ENCODE measurements at regions not wholly inside any gene's neighbourhood (a gene's known extent, or its start where the extent isn't known, plus 50 kb on each side); places are given as distances from the start of the nearest gene placed in this dataset.
A peak's percentile ranks its signal among the peaks of the same experiment; 100 is the strongest.

DNA sequence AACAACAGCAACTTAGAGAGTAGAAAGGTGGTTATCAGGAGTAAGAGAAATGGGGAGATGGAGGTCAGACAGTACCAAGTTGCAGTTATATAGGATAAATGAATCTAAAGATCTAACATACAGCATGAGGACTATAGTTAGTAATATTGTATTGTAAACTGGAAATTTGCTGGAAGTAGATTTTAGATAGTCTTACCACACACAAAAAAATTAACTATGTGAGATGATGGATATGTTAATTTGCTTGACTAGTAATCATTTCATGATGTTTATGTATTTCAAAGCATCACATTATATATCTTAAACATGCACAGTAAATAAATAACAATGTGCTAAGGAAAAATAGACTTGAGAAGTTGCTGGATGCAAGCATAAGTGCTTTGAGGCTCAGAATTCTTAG is 622.1 kb downstream of the CCDC171 start:
- Histone ChIP-seq H3K27me3 (ENCODE audit: insufficient read depth, low read depth) (no peaks in the 10 kb centered on the region), H3K36me3 (ENCODE audit: insufficient read depth) (no peaks in the 10 kb centered on the region), H3K4me1 (ENCODE audit: low read depth, poor library complexity, severe bottlenecking) (peaks cover 21% of the 10 kb centered on the region), H3K4me3 (IDR thresholded peaks at IDR 0.05; ENCODE audit: insufficient read depth, low read depth, low read length) (no peak overlapping the region), H3K27ac (no peak overlapping the region), H3K79me2 (ENCODE audit: insufficient read depth, low read depth) (no peaks in the 10 kb centered on the region), H4K20me1 (ENCODE audit: insufficient read depth) (no peaks in the 10 kb centered on the region), H2AFZ (ENCODE audit: low read depth) (no peak overlapping the region), H3K9ac (no peak overlapping the region), H3K4me2 (no peak overlapping the region)
- TF ChIP-seq, protein P1, sequence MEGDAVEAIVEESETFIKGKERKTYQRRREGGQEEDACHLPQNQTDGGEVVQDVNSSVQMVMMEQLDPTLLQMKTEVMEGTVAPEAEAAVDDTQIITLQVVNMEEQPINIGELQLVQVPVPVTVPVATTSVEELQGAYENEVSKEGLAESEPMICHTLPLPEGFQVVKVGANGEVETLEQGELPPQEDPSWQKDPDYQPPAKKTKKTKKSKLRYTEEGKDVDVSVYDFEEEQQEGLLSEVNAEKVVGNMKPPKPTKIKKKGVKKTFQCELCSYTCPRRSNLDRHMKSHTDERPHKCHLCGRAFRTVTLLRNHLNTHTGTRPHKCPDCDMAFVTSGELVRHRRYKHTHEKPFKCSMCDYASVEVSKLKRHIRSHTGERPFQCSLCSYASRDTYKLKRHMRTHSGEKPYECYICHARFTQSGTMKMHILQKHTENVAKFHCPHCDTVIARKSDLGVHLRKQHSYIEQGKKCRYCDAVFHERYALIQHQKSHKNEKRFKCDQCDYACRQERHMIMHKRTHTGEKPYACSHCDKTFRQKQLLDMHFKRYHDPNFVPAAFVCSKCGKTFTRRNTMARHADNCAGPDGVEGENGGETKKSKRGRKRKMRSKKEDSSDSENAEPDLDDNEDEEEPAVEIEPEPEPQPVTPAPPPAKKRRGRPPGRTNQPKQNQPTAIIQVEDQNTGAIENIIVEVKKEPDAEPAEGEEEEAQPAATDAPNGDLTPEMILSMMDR (conservative IDR thresholded peaks at IDR 0.05; ENCODE audit: low read depth, low read length) = no peak

DNA sequence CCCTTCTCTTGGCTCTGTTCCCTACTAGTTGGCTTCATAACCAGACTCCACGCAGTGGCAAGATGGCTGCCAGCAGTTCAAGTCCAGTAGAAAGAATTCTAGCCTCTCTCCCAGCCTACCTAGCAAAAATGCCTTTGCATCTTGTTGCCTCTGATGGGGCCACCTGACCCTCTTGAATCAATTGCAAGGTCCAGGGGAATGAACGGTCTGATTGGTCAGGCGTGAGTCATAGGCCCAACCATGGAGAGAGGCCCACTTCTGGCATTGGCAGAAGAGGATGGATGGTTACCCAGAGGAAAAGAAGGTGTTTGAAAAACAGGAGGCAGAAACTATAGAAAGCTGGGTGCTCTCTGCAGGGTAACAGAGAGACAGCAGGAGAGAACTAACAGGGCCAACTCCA is 622.6 kb downstream of the CCDC171 start:
- TF ChIP-seq, protein P1 (conservative IDR thresholded peaks at IDR 0.05; ENCODE audit: low read depth, low read length) = no peak
- Histone ChIP-seq H3K27ac (no peak overlapping the region), H4K20me1 (ENCODE audit: insufficient read depth) (no peaks in the 10 kb centered on the region), H2AFZ (ENCODE audit: low read depth) (no peak overlapping the region), H3K4me3 (IDR thresholded peaks at IDR 0.05; ENCODE audit: insufficient read depth, low read depth, low read length) (no peak overlapping the region), H3K27me3 (ENCODE audit: insufficient read depth, low read depth) (no peaks in the 10 kb centered on the region), H3K4me2 (no peak overlapping the region), H3K36me3 (ENCODE audit: insufficient read depth) (no peaks in the 10 kb centered on the region), H3K9ac (no peak overlapping the region), H3K4me1 (ENCODE audit: low read depth, poor library complexity, severe bottlenecking) (peaks cover 26% of the 10 kb centered on the region), H3K79me2 (ENCODE audit: insufficient read depth, low read depth) (no peaks in the 10 kb centered on the region)

DNA sequence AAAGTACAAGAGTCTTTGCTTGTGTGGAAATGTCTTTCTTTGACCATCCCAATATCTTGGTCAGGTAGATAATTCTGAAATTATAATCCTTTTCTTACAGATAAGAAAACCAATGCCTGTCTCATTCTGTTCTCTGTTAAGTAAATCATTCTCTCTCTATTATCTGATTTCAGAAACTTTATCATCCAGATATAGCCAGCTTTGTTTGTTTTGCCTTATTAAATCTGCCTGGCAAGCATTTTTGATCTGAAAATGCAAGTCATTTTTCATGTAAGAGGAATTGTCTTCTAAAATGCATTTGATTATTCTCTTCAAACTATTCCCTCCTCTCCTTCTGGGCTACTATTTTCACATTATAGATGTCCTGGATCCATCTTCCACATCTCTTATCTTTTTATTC is 625.5 kb downstream of the CCDC171 start:
- Histone ChIP-seq H3K9ac (no peak overlapping the region), H3K27ac (no peak overlapping the region), H3K27me3 (ENCODE audit: insufficient read depth, low read depth) (no peaks in the 10 kb centered on the region), H3K36me3 (ENCODE audit: insufficient read depth) (no peaks in the 10 kb centered on the region), H3K79me2 (ENCODE audit: insufficient read depth, low read depth) (no peaks in the 10 kb centered on the region), H3K4me3 (IDR thresholded peaks at IDR 0.05; ENCODE audit: insufficient read depth, low read depth, low read length) (no peak overlapping the region), H3K4me2 (no peak overlapping the region), H3K4me1 (ENCODE audit: low read depth, poor library complexity, severe bottlenecking) (peaks cover 36% of the 10 kb centered on the region), H4K20me1 (ENCODE audit: insufficient read depth) (no peaks in the 10 kb centered on the region), H2AFZ (ENCODE audit: low read depth) (no peak overlapping the region)
- TF ChIP-seq, protein P1 (conservative IDR thresholded peaks at IDR 0.05; ENCODE audit: low read depth, low read length) = no peak

DNA sequence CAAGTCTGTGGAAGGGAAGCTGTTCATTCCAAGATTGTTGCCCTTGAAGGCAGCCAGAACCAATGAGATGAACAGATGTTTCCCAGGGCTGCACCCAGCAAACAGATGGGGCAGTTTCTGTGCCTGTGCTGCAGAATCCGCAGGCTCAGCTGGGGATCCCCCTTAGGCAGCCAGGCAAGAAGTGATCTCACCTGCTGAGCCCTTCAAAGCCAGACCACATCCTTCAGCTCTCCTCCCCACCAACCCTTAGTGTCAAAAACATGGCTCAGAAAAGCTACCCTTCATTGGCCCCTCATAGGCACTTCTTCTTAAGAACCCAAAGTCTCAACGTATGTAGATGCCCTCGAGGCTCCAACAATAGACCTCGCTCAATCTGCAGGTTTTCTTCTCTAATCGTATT is 626.7 kb downstream of the CCDC171 start:
- TF ChIP-seq, protein P1 (conservative IDR thresholded peaks at IDR 0.05; ENCODE audit: low read depth, low read length) = no peak
- Histone ChIP-seq H3K27ac (peak overlapping the region; percentile 68), H3K27me3 (ENCODE audit: insufficient read depth, low read depth) (no peaks in the 10 kb centered on the region), H4K20me1 (ENCODE audit: insufficient read depth) (no peaks in the 10 kb centered on the region), H2AFZ (ENCODE audit: low read depth) (peak overlapping the region; percentile 40; the same call in 1 of the 2 replicates), H3K4me1 (ENCODE audit: low read depth, poor library complexity, severe bottlenecking) (peaks cover 36% of the 10 kb centered on the region), H3K9ac (no peak overlapping the region), H3K36me3 (ENCODE audit: insufficient read depth) (no peaks in the 10 kb centered on the region), H3K4me3 (IDR thresholded peaks at IDR 0.05; ENCODE audit: insufficient read depth, low read depth, low read length) (no peak overlapping the region), H3K79me2 (ENCODE audit: insufficient read depth, low read depth) (no peaks in the 10 kb centered on the region), H3K4me2 (peak overlapping the region; percentile 63; the same call in 1 of the 2 replicates)

Data from KMS-11 (cell line).